ENCODE measurements at regions not wholly inside any gene's neighbourhood (a gene's known extent, or its start where the extent isn't known, plus 50 kb on each side); places are given as distances from the start of the nearest gene placed in this dataset.

DNA sequence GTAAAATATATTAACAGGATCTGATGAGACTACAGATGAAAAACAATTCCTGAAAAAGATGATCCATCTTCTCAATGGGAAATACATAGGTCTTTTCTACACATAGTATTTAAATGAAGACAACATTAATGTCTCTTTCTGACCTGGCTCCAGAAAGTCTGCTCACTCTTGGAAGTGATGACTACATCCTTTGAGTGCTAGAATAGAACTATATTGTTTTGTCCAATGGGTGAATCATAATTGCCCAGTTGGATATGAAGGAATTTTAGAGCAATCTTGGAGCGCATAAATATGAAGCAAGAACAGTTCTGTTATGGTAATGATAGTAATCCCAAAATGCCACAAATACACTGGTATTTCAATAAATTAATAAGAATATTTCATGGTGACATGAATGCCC, 322.1 kb downstream of the DEPDC1B start (continued):
- TF ChIP-seq, protein P1, sequence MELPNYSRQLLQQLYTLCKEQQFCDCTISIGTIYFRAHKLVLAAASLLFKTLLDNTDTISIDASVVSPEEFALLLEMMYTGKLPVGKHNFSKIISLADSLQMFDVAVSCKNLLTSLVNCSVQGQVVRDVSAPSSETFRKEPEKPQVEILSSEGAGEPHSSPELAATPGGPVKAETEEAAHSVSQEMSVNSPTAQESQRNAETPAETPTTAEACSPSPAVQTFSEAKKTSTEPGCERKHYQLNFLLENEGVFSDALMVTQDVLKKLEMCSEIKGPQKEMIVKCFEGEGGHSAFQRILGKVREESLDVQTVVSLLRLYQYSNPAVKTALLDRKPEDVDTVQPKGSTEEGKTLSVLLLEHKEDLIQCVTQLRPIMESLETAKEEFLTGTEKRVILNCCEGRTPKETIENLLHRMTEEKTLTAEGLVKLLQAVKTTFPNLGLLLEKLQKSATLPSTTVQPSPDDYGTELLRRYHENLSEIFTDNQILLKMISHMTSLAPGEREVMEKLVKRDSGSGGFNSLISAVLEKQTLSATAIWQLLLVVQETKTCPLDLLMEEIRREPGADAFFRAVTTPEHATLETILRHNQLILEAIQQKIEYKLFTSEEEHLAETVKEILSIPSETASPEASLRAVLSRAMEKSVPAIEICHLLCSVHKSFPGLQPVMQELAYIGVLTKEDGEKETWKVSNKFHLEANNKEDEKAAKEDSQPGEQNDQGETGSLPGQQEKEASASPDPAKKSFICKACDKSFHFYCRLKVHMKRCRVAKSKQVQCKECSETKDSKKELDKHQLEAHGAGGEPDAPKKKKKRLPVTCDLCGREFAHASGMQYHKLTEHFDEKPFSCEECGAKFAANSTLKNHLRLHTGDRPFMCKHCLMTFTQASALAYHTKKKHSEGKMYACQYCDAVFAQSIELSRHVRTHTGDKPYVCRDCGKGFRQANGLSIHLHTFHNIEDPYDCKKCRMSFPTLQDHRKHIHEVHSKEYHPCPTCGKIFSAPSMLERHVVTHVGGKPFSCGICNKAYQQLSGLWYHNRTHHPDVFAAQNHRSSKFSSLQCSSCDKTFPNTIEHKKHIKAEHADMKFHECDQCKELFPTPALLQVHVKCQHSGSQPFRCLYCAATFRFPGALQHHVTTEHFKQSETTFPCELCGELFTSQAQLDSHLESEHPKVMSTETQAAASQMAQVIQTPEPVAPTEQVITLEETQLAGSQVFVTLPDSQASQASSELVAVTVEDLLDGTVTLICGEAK (IDR thresholded peaks at IDR 0.05): no peak
- TF ChIP-seq, protein P1 (CRISPR knock-in tag; IDR thresholded peaks at IDR 0.05): no peak
- TF ChIP-seq TBX2 (CRISPR knock-in tag; IDR thresholded peaks at IDR 0.05; ENCODE audit: borderline replicate concordance) (no peak), MAZ (IDR thresholded peaks at IDR 0.05; ENCODE audit: borderline replicate concordance, low read depth, low read length) (no peak), MAZ (CRISPR knock-in tag; IDR thresholded peaks at IDR 0.05; ENCODE audit: low read depth) (no peak), U2AF2 (IDR thresholded peaks at IDR 0.05; ENCODE audit: low read depth, low read length) (no peak), FIP1L1 (IDR thresholded peaks at IDR 0.05; ENCODE audit: borderline replicate concordance, insufficient read depth, low read depth, low read length) (no peak), KLF6 (CRISPR knock-in tag; IDR thresholded peaks at IDR 0.05) (no peak), ELF1 (CRISPR knock-in tag; IDR thresholded peaks at IDR 0.05) (no peak), STAT5B (CRISPR knock-in tag; IDR thresholded peaks at IDR 0.05) (no peak)
- TF ChIP-seq, protein P2, sequence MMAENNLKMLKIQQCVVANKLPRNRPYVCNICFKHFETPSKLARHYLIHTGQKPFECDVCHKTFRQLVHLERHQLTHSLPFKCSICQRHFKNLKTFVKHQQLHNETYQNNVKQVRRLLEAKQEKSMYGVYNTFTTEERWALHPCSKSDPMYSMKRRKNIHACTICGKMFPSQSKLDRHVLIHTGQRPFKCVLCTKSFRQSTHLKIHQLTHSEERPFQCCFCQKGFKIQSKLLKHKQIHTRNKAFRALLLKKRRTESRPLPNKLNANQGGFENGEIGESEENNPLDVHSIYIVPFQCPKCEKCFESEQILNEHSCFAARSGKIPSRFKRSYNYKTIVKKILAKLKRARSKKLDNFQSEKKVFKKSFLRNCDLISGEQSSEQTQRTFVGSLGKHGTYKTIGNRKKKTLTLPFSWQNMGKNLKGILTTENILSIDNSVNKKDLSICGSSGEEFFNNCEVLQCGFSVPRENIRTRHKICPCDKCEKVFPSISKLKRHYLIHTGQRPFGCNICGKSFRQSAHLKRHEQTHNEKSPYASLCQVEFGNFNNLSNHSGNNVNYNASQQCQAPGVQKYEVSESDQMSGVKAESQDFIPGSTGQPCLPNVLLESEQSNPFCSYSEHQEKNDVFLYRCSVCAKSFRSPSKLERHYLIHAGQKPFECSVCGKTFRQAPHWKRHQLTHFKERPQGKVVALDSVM (CRISPR knock-in tag; IDR thresholded peaks at IDR 0.05): no peak
- TF ChIP-seq, protein P3, sequence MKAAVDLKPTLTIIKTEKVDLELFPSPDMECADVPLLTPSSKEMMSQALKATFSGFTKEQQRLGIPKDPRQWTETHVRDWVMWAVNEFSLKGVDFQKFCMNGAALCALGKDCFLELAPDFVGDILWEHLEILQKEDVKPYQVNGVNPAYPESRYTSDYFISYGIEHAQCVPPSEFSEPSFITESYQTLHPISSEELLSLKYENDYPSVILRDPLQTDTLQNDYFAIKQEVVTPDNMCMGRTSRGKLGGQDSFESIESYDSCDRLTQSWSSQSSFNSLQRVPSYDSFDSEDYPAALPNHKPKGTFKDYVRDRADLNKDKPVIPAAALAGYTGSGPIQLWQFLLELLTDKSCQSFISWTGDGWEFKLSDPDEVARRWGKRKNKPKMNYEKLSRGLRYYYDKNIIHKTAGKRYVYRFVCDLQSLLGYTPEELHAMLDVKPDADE (CRISPR knock-in tag; IDR thresholded peaks at IDR 0.05): no peak
